ENCODE measurements at regions not wholly inside any gene's neighbourhood (a gene's known extent, or its start where the extent isn't known, plus 50 kb on each side); places are given as distances from the start of the nearest gene placed in this dataset.
A peak's percentile ranks its signal among the peaks of the same experiment; 100 is the strongest.

DNA sequence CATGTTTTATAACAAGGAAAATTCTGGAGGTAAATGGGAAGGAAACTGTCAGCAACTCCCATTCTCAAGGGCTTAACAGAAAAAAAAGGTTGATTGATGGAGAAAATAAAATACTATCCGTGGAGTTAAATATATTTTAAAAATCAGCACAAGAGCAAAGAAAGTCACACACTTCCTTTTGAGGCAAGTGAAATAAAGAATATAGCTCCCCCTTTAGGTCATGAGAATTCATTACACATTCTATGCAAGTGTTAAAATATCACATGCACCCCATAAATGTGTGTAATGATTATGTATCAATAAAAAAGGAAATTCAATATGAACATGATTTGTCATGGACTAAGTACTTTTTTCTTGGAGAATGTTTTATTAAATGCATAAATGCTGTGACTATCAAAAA is 349.2 kb downstream of the TPBG start:
- Histone ChIP-seq H3K9me3 (peaks cover 5 to 10% of the 10 kb centered on the region in 2 donors), H3K4me1 (no peaks in the 10 kb centered on the region), H3K4me3 (no peak overlapping the region), H3K36me3 (no peaks in the 10 kb centered on the region), H3K27ac (no peak overlapping the region), H3K27me3 (no peaks in the 10 kb centered on the region)
- DNase-seq (ENCODE audit: low spot score in 2 of 2) = no peak
- intact Hi-C loops (cut with DNase I; ENCODE audit: low total_unique reads) = no loop called here
- no peak for TF ChIP-seq POLR2AphosphoS5 (IDR thresholded peaks at IDR 0.05)
- TF ChIP-seq, protein P1, sequence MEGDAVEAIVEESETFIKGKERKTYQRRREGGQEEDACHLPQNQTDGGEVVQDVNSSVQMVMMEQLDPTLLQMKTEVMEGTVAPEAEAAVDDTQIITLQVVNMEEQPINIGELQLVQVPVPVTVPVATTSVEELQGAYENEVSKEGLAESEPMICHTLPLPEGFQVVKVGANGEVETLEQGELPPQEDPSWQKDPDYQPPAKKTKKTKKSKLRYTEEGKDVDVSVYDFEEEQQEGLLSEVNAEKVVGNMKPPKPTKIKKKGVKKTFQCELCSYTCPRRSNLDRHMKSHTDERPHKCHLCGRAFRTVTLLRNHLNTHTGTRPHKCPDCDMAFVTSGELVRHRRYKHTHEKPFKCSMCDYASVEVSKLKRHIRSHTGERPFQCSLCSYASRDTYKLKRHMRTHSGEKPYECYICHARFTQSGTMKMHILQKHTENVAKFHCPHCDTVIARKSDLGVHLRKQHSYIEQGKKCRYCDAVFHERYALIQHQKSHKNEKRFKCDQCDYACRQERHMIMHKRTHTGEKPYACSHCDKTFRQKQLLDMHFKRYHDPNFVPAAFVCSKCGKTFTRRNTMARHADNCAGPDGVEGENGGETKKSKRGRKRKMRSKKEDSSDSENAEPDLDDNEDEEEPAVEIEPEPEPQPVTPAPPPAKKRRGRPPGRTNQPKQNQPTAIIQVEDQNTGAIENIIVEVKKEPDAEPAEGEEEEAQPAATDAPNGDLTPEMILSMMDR (IDR thresholded peaks at IDR 0.05) = peak in 2 of 3 donors; percentile 9 to 16

DNA sequence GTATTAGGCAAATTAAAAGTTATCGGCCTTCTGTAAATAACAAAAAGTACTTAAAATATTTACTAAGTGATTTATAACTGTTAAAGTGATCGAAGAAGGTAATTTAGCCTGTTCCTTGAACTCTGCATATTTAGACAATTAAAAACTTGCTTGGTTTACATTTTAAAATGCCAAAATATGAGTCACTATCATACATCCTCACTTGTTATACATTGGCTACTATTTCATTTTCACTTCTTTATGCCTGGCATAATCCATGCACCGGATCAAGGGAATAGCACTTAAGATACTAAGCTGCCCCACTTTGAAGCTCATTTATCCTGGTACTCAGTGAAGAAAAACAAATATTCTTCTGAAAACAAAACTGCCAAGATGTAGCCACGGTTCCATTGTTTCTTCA is 344.6 kb downstream of the UBE3D start:
- Histone ChIP-seq H3K4me3 (no peak overlapping the region), H3K27ac (no peak overlapping the region), H3K27me3 (no peaks in the 10 kb centered on the region), H3K4me1 (no peaks in the 10 kb centered on the region), H3K36me3 (no peaks in the 10 kb centered on the region), H3K9me3 (no peaks in the 10 kb centered on the region)
- no peak for TF ChIP-seq POLR2A (IDR thresholded peaks at IDR 0.05)
- no peak for TF ChIP-seq POLR2AphosphoS5 (IDR thresholded peaks at IDR 0.05)
- TF ChIP-seq, protein P1 (IDR thresholded peaks at IDR 0.05) = no peak
- no peak for DNase-seq (ENCODE audit: low spot score in 2 of 2)
- intact Hi-C loops (cut with DNase I; ENCODE audit: low total_unique reads) = no loop called here

- no peak for TF ChIP-seq POLR2AphosphoS5 (IDR thresholded peaks at IDR 0.05)
- TF ChIP-seq POLR2A (IDR thresholded peaks at IDR 0.05) = no peak
- TF ChIP-seq, protein P1 (IDR thresholded peaks at IDR 0.05) = no peak
- Histone ChIP-seq H3K27ac (no peak overlapping the region), H3K9me3 (no peaks in the 10 kb centered on the region), H3K4me1 (no peaks in the 10 kb centered on the region), H3K4me3 (no peak overlapping the region), H3K36me3 (no peaks in the 10 kb centered on the region), H3K27me3 (no peaks in the 10 kb centered on the region)
- intact Hi-C loops (cut with DNase I; ENCODE audit: low total_unique reads) = no loop called here
- DNase-seq (ENCODE audit: low spot score in 2 of 2) = no peak
Measured at GRCh38 chr6:82735790-82736189, 329.9 kb downstream of the UBE3D start.

DNA sequence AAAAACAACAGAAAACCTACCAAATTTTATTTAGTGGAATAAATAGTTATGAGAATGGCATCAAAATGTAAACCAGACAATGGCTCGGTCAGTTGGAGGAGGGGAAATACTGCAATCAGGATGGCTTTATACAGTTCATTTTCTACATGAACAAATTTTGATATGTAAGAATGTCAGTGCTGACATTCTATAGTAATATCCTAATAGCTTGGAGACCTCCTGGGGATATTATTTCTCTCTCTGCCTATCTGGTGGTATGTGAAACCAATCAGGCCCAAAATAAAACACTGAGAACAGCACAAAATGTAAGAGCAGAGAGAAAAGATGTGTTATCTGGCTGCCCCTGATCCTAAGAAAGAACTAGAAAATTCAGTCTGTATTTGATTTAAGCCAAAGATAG is 327.7 kb downstream of the UBE3D start:
- no peaks in the 10 kb centered on the region for H3K27me3 ChIP-seq
- no peak for DNase-seq (ENCODE audit: low spot score in 2 of 2)
- H3K36me3 ChIP-seq = no peaks in the 10 kb centered on the region
- TF ChIP-seq, protein P1 (IDR thresholded peaks at IDR 0.05) = no peak
- TF ChIP-seq POLR2A (IDR thresholded peaks at IDR 0.05) (no peak), POLR2AphosphoS5 (IDR thresholded peaks at IDR 0.05) (no peak)
- H3K4me3 ChIP-seq = no peak overlapping the region
- no peak overlapping the region for H3K27ac ChIP-seq
- intact Hi-C loops (cut with DNase I; ENCODE audit: low total_unique reads) = no loop called here
- no peaks in the 10 kb centered on the region for H3K4me1 ChIP-seq
- no peaks in the 10 kb centered on the region for H3K9me3 ChIP-seq

GRCh38 chr6:82738773-82739172 is 326.9 kb downstream of the UBE3D start:
- TF ChIP-seq, protein P1 (IDR thresholded peaks at IDR 0.05) = no peak
- TF ChIP-seq POLR2A (IDR thresholded peaks at IDR 0.05) = no peak
- no peak for TF ChIP-seq POLR2AphosphoS5 (IDR thresholded peaks at IDR 0.05)
- H3K4me3 ChIP-seq = no peak overlapping the region
- no peak overlapping the region for H3K27ac ChIP-seq
- no peaks in the 10 kb centered on the region for H3K4me1 ChIP-seq
- H3K36me3 ChIP-seq = no peaks in the 10 kb centered on the region
- no peak for DNase-seq (ENCODE audit: low spot score in 2 of 2)
- H3K9me3 ChIP-seq = no peaks in the 10 kb centered on the region
- intact Hi-C loops (cut with DNase I; ENCODE audit: low total_unique reads) = no loop called here
- no peaks in the 10 kb centered on the region for H3K27me3 ChIP-seq

Measured in breast epithelium (tissue), 4 donors.